T-helper 1 cell treated with Interleukin-12 subunit alpha and Interleukin-12 subunit beta and Interleukin-4 antibody, amounts not matched to agents 30 ng/mL and 1 ng/mL, for 36 hours (primary cell): ENCODE measurements at regions not wholly inside any gene's neighbourhood (a gene's known extent, or its start where the extent isn't known, plus 50 kb on each side); places are given as distances from the start of the nearest gene placed in this dataset.

Experiments
- intact Hi-C: fragments of 100-400 bp; cut with micrococcal nuclease; formaldehyde crosslinking; loops from one replicate; pipeline ENCODE4 v1.15.1; 2024

DNA sequence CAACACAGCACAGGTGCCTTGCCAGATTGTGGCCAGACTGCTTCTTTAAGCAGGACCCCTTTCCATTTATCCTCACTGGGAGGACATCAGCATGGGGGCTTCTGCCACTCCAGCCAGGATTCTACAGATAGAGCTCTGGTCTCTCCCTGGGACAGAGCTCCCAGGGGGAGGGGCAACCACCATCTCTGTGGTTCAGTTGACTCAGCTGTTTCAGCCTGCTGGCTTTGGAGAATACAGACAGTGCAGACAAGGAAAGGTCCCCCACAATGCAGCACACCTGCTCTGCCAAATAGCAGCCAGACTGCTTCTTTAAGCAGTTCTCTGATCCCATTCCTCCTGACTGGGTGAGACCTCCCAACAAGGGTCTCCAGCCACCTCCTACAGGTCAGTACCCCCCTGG is 132.8 kb downstream of the OR2K2 start:
- intact Hi-C loops = no loop called here

DNA sequence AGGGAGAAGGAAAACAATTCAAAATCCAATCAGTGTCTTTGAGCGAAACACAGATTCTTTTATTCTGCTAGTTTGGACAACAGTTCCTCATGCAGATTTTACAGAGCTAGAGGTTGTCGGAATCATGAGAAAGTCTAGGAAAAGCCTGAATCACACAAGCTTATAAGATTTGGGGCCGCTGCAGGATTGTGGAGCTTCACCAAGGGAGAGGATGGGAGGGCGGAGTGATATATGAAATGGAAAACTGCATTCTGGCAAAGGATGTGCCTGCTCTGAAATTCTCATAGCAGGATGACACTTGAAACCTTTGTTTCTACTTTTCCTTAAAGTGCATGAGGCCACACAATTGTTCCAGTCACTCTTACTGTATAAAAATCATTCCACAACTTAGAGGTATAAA is 134.3 kb downstream of the OR2K2 start:
- intact Hi-C loops = no loop called here

DNA sequence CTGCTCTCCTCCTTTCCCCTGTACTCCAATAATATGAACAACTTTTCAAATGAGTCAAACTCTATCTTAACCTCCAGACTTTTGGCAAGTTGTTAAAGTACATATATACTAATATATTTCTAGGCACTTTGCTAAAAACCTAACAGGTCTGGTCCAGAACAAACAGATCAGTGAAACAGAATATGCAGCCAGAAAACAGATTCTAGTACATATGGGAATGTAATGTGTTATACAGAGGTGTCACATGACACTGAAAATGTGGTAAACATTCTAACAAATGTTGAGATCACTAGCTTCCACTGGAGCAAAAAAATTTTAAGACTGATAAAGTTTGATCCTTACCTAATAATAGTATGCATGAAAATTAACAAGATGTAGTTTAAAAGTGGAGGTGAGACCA is 136.9 kb downstream of the OR2K2 start:
- intact Hi-C loops = no loop called here

DNA sequence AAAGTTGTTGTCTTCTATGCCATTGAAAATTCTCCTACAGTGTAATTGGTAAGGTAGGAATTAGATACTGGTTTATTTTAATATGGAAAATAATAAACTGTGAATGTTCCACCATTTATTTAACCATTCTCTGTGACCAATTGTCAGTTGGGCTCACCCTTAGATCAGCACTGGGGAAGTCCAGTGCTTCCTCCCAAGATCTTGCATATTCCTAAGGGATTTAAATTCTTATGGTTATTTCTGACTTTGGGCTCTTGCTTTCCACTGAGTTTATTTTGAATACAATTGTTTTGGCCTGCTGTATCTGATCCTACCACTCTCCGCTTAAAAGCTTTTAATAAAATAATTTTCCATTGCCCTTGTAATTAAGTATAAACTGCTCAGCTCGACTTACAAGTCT is 137.4 kb downstream of the OR2K2 start:
- intact Hi-C loops = no loop called here

DNA sequence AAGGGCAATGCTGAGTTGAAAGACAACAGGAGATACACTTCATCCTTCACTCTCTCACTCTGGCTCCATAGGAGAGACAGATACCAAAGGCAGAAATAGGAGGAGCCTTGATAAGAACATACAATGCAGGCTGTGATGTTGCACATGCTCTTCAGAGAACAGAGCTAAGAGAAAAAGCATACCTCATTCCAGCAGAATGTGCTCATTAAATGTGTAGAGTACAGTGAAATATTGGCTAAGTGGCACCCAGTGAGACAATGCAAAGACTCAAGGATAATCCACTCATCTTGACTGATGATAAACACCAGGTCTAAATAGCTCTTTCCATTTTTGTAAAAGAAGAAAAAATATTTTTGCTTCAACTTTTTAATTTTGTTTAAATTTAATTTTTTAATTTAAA is 139.7 kb downstream of the OR2K2 start:
- intact Hi-C loops = no loop called here

DNA sequence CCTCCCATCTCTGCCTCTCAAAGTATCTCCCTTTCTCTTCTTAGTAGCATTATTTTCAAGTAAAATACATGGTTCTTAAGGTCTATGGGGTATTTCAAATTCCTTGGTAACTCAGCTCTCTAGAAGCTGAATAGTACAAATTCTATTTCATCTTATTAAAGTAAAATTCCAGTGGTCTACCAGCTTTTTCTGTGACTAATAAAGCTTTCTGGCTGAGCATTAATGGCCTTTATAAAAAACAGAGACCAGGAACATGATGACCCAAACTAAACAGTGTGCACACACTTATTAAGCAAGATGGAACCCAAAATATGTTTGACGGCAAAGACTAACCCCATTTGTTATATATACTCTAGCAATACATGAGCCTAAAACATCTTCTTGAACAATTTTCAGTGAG is 142.6 kb downstream of the OR2K2 start:
- intact Hi-C loops = no loop called here

DNA sequence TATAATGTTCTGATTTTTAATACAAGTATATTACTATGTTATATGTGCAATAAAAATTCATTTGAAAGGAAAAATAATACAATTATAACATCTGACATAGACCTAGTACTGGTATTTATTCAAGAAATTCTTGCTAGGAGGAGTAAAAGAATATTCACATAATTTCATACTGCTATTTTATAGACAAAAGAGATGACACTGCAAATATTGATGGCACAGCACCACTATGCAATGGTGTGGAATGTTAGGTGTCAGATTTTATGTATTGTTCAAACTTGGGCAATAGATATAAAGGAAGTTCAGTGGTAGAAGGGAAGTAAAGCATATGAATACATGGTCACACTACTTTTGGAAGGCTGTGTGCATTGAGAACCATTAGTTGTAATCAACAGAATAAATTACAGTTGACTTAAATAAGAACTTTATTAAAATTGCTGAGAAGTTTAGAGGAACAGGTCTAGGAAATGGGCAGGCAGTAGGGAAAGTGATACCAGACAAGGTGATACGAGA is 143.9 kb downstream of the OR2K2 start:
- intact Hi-C loops = no loop called here

DNA sequence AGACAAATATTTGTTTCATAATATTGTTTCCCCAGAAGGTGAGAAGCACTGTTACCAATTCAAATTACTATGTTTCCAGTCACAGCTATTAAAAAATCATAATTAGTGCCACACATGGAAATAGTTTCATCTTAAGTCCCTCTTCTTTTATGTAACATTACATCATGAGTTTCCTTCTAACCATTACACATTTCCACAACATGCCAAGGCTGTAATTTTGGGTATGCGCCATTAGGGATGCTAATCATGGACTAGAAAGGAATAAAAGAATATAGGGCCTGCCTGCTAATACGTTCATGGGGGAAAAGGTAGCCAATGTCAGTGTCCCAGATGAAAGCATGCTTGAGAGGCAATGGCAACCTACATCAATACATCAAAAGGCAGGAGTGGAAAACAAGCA is 142.5 kb upstream of the LPAR1 start:
- intact Hi-C loops = no loop called here

DNA sequence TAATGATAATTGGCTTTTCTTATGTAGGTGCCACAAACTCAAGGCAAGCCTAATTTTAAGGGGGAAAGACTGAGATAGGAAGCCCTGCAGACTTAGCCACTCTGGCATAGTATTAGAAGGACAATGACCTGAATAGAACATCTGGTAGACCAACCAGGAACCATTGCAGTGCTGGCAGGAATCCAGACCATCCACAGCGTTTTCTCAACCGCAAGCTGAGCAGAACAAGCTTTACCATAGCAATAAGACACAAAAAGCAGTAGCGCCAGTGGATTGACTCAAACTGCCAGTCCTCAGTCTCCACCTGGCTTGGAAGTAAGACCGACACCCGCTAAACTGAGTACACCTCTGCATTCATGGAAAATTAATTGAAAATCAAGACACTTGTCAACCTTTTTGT is 141.3 kb upstream of the LPAR1 start:
- intact Hi-C loops = no loop called here

DNA sequence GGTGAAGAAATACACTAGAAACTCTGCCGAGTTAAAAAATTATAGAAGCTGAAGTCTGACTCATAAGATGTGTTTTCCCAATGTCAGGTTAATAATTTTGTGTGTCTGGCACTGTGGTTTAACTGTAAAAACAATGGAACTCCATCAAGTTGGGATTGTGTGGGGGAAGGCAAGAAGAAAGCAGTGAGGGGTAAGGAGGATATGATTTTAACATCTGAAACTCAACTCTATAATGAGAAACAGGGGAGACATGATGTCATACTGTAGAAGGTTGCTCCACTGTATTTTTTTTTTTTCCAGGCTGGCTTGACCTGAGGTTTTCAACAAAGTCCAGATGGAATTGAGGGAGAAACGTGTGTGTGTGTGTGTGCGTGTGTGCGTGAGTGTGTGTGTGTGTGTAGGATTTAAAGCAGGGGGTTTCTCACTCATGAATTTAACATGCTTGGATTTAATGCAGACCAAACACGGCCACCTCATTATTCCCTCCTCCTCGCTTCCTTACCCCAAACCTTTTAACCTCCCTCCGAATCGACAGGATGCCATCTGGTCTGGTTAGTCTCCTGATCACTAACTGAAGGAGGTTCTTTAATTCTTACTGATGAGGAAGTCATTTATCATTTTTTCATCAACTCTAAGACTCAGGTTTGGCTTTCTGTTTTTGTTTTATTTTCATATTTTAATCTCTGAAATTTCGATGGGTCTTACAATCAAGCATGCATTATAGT is 140.2 kb upstream of the LPAR1 start:
- intact Hi-C loops = no loop called here

DNA sequence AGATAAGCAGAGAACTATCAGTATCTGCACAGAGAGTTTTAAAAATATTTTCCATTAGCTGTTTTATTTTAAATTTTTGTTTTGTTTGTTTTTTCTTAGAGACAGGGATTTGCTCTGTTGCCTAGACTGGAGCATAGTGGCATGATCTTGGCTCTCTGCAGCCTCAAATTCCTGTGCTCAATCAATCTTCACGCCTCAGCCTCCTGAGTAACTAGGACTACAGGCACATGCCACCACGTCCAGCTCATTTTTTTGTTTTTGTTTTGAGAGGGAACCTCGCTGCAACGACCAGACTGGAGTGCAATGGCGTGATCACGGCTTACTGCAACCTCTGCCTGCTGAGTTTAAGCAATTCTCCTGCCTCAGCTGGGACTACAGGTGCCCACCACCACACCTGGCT is 138.2 kb upstream of the LPAR1 start:
- intact Hi-C loops = no loop called here

DNA sequence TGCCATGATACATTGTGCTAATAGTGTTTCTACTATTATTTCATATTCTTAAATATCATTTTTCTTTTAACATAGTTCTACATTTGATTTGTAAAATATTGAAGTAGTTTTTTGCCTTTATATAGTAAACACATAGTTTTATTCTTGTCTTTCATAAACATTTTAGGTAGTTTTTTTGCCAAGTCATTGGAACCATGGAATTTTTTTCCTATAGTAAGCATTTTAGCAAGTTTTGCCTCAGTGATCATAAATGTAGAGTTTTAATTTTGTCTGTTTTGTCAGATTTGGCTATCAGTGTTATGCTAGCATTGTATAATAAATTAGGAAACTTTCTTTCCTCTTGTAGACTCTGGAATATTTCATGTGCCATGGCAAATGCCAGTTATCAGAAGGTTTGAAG is 137.1 kb upstream of the LPAR1 start:
- intact Hi-C loops = no loop called here

DNA sequence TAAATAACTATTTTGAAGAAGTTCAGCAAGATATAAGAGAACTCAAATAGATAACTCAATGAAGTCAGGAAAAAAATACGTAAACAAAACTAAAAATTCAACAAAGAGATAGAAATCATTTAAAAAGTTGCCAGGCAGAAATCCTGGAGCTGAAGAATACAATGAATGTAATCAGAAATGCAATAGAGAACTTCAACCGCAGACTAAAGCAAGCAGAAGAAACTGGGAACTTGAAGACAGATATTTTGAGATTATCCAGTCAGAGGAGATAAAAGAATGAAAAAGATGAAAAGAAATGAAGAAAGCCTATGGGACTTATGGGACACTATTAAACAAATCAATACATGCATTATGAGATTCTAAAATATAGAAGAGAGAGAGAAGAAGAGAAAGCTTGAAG is 129.1 kb upstream of the LPAR1 start:
- intact Hi-C loops = no loop called here

DNA sequence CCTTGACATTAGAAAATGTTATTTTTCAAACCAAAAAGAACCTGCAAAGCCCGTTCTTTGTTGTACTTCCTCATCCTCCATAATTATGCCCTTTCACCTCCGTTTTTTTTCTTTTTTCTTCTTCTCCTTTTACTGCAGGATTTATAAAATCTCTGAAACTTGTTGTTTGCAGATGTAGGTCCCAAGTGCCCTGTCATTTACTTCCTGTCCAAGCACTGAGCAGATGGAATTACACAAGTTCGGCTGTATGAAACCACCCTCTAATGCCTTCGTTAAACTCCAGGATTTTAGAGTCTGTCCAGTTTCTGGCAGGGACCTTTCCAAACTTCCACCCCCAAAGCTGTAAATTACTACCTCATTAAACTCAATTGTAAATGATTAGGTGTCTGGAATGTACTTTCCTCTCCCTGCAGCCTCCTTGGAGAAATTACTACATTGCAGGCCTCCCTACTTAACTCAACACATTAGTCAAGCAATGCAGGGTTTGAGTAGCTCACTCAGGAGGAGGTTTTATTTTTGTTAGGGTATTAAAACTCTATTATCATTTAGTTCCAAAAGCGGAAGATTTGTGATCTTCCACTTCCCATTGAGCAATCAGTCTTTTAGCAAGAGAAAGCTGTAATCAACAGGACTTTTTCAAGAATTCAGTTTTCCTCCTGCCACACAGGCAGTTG is 125.6 kb upstream of the LPAR1 start:
- intact Hi-C loops = no loop called here

DNA sequence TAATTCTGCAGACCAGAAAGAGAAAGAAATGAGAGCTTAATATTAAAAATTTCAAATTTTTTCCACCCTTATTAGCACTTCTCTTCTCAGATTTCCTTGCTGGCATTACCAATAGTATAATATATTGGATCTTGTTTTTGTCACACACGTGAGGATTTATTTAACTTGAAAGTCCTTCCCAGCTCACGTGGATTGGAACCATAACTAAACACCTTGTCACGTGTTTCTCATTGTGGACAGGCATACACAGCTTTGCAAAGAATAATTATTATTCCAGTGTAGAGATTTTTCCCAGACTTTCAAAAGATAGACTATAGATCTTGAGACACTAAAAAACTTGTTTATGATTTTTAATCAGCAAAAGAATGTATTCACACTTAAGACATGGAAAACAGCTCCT is 123.8 kb upstream of the LPAR1 start:
- intact Hi-C loops = no loop called here

DNA sequence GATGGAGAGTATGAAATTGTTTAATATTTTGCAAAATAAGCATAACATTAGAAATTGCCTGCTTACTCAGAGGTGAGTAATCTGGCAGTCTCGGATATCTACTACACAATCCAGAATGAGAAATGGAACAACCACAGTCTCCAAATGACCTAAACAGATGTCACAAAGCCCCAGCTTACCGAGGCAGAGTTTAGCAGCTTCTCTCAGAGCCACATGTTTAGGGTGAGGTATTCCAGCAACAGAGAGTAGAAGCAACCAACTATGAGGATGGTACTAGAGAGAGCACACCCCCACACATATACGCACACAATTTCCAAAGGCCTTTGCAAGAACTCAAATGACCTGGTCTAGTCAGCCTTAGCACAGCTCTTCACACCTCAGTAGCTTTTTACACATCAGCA is 122.7 kb upstream of the LPAR1 start:
- intact Hi-C loops = no loop called here

DNA sequence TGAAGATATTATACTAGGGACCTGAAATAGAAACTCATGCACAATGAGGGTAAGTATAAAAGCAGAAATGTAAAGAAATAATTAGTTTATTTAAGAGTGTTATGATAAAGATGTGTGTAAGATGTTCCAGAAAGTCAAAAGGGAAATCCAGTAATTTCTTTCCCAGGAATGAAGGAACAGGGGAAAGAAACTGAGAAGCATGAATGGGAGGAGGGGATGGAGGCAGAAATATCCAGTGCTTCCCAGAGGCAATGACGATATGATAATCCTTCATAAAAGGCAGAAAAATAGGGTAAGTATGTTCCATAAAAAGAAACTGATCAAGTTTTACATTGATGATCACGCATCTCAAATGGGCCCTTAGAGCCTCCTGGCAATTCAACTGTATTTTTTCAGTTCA is 120.7 kb upstream of the LPAR1 start:
- intact Hi-C loops = no loop called here

DNA sequence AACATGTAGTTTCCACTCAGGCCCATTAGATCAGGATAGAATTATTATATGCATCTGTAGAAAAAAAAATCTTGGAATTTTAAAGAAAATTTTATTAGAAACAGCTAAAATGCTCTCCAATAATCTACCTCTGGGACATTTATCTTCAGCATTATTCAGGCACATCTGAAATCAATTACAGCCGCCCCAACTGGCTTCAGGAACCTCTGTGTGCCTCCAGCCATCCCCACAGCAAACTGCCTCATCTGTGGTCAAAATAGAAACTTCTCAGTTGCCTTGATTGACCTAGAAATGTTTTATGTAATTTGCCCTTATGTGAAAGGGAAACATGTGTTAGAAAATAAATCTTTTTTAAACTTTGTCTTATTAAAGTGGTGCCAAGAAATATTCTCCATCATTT is 120.1 kb upstream of the LPAR1 start:
- intact Hi-C loops = no loop called here

DNA sequence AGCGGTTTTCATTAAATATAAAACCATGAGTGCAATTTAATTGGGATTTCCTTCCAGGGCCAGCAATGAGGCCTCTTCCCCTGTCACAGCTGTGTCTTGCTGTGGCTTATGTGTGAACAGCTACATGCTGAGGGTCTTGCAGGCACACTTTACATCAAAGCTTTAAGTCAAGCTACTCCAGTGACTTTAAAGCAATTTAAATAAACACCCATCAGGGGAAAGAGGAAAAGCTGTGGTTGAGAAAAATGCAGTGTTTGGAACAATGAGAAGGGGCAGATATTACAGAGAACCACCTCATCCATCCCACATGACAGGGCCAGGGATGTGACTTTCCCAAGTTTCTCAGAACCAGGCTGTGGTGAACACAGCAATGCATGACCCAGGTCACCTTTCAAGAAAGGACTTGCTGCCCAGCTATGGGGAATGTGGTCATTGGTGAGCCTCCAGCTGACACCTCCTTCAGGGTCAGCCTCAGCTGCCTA is 115.9 kb upstream of the LPAR1 start:
- intact Hi-C loops = no loop called here

DNA sequence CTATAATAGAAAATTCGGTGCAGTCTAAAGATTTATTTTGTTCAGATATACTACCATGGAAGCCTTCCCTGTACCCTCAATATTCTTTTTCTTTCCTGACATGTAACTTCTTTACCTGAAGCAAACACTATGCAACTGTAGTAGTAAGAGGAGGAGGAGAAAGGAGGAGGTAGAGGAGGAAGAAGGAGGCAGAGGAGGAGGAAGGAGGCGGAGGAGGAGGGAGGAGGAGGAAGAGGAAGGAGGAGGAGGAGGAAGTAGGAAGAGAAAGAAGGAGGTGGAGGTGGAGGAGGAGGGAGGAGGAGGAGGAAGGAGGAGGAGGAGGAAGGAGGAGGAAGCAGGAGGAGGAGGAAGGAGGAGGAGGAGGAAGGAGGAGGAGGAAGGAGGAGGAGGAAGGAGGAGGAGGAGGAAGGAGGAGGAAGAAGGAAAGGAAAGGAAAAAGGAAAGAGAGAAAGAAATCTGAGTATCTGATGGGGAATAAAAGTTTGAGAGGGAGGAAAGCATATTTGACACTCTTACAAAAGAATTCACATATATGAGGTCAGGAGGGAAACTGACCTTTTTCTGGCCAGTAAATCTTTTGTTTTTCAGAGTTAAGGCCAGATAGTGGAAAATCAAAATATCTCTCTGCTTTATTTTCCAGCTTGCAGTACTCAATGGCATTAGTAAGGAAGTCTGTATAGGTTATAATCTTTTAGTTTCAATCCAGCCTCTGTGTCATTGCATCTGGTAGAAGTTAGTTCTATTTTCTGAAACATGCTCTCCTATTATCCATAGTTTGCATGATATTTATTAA is 114.5 kb upstream of the LPAR1 start:
- intact Hi-C loops = no loop called here

DNA sequence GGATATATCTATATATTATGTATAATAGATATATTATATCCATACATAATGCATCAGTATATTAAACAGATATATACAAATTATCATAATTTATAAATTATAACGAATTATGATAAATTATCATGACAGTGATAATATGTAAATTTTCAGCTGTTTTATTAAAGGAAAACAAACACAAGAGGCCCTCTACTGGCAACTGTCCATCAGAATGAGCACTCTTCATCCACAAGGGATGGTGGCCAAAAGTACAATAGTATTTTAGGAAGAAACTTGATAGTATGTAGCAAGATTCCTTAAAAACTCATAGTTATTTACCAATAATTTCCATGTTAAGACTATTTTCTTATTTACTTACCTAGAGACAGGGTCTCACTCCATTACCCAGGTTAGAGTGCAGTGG is 113.3 kb upstream of the LPAR1 start:
- intact Hi-C loops = no loop called here

DNA sequence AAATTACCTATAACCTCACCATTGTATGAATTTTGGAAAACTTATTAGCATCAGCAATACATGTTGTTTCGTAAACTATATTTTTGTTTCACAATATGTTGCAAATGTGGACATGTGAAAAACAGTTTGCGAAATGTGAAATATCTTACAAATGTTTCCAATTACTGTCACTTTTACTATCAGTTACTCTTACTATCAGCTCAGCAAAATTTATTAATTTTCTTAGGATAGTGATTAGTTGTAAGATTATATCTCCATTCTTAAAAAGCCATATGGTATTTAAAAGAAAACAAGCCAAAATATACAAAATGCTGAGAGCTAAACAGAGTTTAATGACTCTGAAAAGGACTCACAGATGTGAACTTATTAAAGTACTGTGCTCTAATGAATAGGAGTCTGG is 111.9 kb upstream of the LPAR1 start:
- intact Hi-C loops = no loop called here
